CD4-positive, alpha-beta T cell treated with Interleukin-4 for 4 hours (primary cell): ENCODE measurements at regions not wholly inside any gene's neighbourhood (a gene's known extent, or its start where the extent isn't known, plus 50 kb on each side); places are given as distances from the start of the nearest gene placed in this dataset.

Experiments
- DNase-seq: peaks from one replicate; pipeline ENCODE4 v3.0.0-alpha.2; 2020

GRCh38 chr2:146532509-146533147, 1312.2 kb upstream of the ACVR2A start:
- no peak for DNase-seq

DNA sequence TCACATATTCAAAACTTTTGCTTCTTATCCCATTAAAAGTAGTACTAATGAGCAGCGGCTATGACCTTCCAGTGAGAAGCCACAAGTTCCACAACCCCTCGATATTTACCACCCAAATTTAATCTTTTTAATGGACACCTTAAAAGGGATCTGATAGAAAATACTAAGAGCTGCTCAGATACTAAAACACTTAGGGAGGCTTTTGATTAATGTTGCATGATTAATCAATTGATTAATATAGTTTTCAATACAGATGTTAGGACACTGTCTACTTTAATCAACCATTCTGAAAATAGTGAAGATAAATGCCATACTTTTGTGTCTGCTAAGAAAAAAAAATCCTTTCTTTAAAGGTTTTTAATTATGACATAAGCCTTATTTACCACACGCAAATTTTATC, 1312.8 kb upstream of the ACVR2A start:
- DNase-seq: no peak

DNA sequence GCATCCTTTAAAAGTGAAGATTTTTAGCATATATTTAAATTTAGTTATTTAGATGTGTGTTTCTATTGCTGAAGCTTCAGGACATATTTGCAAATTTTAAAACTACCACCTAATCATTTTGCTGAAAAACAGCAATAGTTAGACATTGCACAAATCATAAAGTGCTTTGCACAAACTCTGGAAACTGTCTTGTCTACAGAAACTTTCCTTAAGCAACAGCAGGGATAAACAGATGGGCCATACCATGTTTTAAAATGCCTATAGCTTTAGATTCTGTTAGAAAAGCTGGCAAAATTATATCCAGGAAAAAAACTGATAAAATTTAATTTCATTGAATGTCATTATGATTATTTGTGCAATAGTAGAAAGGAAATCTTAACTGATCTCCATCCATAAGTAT, 1313.9 kb upstream of the ACVR2A start:
- no peak for DNase-seq

GRCh38 chr2:146527166-146527565, 1317.7 kb upstream of the ACVR2A start:
- no peak for DNase-seq

GRCh38 chr2:146523196-146523595, 1321.6 kb upstream of the ACVR2A start:
- DNase-seq: no peak

DNA sequence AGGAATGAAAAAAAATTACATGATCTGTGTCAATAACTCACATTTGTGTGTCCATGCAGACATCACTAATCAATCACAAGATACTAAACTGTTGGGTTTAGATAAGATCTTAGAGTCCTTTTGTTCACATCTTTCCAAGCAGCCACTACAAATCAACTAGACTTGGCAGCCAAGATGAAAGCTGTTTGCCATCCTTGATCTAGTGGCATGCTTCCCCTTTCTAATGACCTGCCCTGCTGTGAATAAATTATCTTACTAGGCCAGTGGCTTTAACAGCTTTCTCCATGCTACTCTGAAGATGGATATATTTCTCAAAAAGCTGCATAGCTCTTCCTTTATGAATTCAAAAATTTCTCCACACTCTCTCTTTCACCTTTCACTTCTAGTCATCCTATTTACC, 1338.0 kb upstream of the ACVR2A start:
- no peak for DNase-seq

- DNase-seq: no peak
Measured at GRCh38 chr2:146503366-146503765, 1341.5 kb upstream of the ACVR2A start.

DNA sequence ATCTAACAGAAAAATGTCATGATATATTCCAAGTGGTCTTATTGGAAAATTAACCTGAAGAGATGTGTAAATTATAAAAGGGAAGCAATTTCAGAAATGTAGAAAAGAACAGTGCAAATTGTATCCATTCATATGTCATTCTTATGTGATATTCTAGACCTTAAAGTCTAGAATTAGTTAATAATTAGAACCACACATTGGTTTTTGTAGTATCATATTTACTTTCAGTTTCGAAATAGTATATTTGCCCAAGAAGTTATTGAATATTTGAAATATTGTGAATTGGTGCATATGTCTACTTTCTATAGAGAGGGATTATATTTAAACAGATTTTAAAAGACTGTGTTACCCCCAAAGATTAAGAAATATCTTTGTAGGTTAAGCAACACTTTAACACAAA, 1348.6 kb upstream of the ACVR2A start:
- no peak for DNase-seq

- DNase-seq: no peak
Measured at GRCh38 chr2:146489386-146489785, 1355.4 kb upstream of the ACVR2A start.

- DNase-seq: no peak
Measured at GRCh38 chr2:146481629-146482028, 1363.2 kb upstream of the ACVR2A start.

DNA sequence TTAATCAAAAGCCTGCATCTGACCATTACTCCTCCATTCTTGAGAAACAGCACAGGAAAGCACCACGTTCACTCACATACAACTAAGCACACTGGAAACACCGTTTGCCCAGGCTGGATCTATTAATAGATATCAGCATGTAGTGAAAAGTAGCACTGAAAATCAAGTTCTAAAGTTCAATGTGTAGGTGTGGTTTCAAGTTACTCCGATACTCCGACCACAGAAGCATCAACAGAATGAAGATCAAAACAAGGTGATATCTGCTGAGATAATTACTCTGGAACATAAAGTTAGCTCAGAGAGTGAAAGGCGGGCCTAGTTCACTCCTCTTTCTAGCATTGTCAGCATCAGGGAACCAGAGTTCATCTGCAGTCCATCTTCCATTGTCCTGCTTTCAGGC, 1367.4 kb upstream of the ACVR2A start:
- no peak for DNase-seq

DNA sequence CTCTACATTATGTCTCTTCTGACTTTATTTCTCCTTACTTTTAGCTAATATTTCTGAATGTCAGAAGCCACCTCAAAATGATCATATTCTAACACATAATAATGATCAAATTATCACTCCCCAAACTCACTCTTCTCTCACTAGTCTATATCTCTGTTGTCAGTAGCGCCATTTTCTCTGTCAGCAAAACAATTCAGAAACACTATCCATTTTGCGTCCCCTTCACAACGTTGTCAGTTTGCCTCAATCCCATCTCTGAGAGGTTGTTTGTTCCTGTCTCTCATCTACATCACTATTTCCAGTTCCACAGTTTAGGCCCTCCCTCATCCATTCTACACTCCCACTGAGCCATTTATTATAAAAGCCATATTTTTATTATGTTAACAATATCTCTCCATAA, 1376.3 kb upstream of the ACVR2A start:
- no peak for DNase-seq

- no peak for DNase-seq
Measured at GRCh38 chr2:146467425-146467824, 1377.4 kb upstream of the ACVR2A start.

DNA sequence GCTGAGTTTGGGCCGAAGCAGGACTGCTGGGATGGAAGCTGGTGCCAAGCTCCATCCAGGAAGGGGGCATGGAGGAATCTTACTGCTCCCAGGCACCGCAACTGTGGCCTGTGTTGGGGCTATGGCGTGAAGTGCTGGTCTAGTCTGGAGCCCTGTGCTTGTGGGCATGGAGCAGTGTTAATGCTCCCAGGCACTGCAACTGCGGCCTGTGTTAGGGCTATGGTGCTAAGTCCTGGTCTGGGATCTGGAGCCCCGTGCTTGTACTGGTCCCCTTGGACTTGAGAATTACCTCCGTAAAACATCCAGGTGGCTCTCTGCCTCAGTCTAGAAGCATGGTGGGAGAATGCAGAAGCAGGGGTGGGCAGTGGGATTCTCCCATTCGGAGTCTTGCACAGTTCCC, 1379.4 kb upstream of the ACVR2A start:
- DNase-seq: no peak

DNA sequence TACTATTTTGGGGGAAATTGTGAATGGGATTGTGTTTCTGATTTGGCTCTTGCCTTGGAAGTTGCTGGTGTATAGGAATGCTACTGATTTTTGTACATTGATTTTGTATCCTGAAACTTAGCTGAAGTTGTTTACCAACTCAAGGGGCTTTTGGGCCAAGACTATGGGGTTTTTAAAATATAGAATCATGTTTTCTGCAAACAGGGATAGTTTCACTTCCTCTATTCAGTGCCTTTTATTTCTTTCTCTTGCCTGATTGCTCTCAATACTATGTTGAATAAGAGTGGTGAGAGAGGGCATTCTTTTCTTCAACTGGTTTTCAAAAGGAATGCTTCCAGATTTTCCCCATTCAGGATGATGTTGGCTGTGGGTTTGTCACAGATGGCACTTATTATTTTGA, 1383.8 kb upstream of the ACVR2A start:
- DNase-seq: no peak

DNA sequence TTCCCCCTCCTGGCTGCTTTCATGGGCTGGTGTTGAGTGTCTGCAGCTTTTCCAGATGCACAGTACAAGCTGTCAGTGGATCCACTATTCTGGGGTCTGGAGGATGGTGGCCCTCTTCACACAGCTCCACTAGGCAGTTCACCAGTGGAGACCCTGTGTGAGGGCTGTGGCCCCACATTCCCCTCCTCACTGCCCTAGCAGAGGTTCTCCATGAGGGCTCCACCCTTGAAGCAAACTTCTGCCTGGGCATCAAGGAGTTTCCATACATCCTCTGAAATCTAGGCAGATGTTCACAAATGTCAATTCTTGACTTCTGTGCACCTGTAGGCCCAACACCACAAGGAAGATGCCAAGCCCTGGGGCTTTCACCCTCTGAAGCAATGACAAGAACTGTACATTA, 1386.2 kb upstream of the ACVR2A start:
- no peak for DNase-seq

GRCh38 chr2:146457221-146457620, 1387.6 kb upstream of the ACVR2A start:
- no peak for DNase-seq

- no peak for DNase-seq
Measured at GRCh38 chr2:146455325-146455724, 1389.5 kb upstream of the ACVR2A start.

DNA sequence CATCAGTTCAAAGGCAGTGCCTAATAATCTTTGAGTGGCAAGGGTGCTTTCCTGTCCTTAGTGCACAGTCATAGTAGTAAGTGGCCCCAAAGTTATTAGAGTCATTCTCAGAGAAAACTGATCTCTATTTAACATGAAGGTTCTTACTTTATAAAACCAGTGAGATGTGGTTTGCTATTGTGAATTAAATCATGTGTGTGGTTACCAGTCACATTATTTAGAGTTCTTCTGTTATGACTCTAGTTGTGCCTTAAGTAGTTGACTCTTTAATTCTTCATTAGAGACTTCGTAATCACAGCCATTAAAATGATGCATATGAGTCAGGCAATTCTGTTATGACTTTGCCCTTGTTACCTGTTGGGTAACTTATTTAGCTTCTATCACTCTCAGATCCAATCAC, 1392.9 kb upstream of the ACVR2A start:
- DNase-seq: no peak

DNA sequence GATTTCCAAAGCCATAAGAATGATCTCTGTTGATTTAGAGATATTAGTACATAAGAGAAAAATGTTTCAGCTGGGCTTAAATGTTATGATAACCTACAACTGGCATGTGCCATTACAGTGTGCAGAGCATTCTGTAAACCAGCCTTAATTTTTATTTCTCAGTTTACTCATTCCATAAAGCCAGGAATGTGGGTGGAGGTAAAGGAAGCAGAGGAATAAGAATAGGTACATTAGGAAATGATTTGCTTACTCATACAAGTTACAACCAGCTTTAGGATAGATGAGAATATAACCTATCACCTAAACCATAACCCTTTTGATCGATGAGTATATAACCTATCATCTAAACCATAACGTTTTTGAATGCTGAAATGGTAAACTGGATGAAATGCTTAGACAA, 1394.7 kb upstream of the ACVR2A start:
- DNase-seq: no peak

DNA sequence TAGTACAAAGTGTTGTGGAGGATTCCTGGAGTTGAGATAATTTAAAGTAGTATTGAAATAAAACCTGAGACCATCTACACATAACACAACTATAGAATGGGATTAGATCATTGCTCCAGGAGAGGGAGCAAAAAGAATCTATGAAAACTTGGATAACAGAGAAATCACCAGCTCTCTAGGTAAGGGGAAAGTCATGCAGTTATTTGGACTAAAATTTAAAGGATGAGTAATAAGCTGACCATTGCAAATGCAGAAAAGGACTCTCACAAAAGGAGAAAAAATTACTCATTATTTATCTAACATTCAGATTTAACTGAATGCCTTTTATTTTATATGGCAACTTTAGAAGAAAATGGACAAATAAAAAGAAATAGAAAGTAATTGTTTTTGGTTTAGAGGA, 1399.8 kb upstream of the ACVR2A start:
- no peak for DNase-seq

DNA sequence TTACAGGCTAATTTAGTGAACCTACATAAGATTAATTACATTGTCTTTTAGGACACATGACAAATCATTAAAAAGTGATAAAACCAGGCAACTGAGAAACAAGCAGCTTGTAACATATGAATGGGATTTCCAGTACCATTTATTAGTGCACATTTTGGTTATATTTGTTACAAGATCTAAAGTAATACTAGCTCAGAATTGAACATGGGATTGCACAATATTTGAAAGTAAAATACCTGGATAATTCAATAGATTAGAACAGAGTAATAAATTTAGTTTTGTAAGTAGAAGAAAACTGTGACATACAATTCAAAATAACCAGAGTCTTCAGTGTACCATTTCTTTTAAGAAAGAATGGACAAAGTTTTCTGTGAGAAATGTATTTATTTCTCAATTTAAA, 1400.7 kb upstream of the ACVR2A start:
- DNase-seq: no peak

DNA sequence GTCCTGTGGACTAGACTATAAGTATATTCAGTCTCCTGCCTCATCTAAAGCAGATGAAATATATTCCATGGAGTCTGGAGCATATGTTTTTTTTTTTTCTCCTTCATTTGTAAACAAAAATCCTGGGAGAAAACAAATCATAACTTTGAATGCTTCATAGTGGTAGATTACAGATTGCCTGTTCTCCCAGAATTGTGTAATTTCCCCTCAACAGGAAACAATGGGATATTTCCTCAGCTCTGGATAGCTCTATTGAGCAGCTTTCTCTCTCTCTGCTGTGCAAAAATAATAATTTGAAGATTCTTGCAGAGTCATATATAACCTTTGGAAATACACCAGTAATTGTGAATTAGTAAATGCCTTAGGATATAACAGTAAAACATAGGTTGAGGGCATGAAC, 1406.6 kb upstream of the ACVR2A start:
- DNase-seq: no peak

- DNase-seq: no peak
Measured at GRCh38 chr2:146437712-146438111, 1407.1 kb upstream of the ACVR2A start.

- DNase-seq: no peak
Measured at GRCh38 chr2:146433116-146433875, 1411.5 kb upstream of the ACVR2A start.
